Fibroblast of upper back skin (primary cell): ENCODE measurements at regions not wholly inside any gene's neighbourhood (a gene's known extent, or its start where the extent isn't known, plus 50 kb on each side); places are given as distances from the start of the nearest gene placed in this dataset.
"Not testable (repeated sequence)": the region's sequence is repeated elsewhere in the genome, so short reads cannot be mapped to it uniquely, and the experiment has no call there.

Source experiments
- DNase-seq: peaks from one replicate; pipeline ENCODE4 v3.0.0-alpha.2; 2013

- DNase-seq, result no peak
Measured at GRCh38 chr2:175317751-175318150, 136.2 kb upstream of the ATP5MC3 start.

DNA sequence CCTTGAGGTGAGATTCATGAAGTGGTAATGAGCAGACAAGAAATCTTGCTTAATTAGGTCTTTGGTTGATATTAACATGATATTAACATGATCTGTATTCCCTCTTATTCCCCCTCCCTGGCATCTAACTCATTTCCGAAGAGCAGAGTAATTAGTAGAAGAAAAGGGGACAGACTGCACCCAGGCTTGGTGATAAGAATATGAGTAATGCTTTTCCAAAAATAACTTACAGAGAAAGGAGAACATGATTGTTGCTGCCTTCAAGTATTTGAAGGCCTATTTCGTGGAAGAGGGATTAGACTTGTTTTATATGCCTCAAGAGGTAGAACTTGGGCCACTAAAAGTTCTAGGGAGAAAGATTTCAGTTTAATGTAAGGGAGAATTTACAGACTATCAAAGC lies 130.6 kb upstream of the ATP5MC3 start:
- no peak for DNase-seq

GRCh38 chr2:175310813-175311504 lies 129.4 kb upstream of the ATP5MC3 start:
- no peak for DNase-seq

DNA sequence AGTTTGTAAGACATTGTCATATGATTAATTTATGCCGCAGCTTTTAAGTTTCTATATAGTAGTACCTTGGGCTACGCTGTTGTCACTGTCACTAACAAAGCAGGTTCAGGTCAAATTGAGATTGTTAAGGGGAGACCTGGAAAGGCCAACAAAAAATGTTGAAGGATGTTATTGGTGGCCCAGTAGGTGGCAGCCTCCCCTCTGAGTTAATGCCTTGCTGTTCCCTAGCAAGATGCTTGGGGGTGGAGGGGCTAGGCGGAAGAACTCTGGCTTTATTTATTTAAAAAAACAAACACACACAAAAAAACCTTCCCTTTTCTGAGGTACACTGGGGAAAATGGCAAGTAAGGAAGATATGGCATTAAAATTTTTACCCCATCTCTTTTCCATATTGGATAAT lies 128.3 kb upstream of the ATP5MC3 start:
- peak; percentile 2 for DNase-seq

DNA sequence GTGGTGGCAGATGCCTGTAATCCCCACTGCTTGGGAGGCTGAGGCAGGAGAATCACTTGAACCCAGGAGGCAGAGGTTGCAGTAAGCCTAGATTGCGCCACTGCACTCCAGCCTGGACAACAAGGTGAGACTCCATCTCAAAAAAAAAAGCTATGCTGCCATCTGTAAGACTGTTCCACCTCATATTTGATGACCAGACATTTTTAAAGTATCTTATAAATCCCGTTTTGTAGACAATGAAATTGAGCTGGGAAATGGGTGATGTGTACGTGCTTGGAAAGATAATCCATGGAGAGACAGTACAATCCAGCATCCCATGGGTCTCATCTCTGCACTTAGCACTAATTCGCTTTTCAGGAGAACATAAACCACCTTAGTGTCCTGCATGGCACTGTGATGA lies 126.5 kb upstream of the ATP5MC3 start:
- no peak for DNase-seq

DNA sequence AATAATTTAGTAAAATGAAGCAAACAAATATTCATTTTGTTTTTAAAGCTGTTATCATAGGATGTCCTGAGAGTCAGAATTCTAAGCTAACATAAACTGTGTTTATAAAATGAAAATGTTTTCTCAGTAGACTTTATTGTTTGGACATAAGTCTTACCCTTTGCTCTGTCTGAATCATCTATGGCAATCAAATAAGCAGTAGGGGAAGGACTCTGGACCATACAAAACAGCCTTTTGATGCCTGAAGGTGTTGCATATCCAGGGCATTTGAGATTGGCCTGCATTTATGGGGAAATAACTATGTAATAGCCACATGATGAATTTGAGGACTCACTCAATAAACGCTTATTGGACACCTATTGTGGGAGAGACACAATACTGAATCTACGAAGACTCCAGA lies 123.0 kb upstream of the ATP5MC3 start:
- DNase-seq, result no peak

DNA sequence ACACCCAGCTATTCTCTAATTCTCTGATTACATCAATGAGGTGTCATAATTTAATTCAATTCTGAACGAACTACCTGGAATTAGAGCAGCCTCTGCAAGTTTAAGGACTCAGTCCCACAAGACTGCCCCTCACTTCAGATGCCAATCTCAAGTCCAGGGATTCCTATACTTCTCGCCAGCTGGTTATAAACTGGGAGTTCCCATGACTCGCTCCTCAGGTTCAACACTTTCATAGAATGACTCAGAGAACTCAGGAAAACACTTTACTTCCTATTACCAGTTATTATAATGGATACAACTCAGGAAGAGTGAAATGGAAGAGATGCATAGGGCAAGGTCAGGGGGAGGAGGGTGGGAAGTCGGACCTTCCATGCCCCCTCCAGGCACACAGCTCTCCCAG lies 112.3 kb upstream of the ATP5MC3 start:
- DNase-seq, result no peak

GRCh38 chr2:175293195-175293594 lies 111.7 kb upstream of the ATP5MC3 start:
- DNase-seq, result no peak

- DNase-seq, result no peak
Measured at GRCh38 chr2:175282886-175283285, 101.4 kb upstream of the ATP5MC3 start.

DNA sequence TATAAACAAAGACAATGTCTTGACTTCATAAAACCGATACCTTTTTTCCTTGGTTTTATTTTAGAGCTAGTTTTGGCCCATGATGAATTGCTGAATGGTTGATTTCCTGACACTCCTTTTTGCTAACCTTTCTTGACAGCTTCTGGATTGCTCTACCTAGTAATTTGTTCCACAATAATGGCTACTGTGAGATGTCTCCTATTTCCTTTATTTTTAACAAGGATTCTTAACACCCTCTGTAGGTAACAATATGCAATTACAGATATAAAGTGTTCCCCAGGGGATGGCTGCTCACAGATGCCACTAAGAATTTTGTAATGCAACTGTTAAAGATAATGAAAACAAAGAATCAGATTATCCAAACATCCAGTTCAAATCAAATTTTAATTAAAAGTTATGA lies 100.8 kb upstream of the ATP5MC3 start:
- DNase-seq, result peak; percentile 45

GRCh38 chr2:175277772-175278171 lies 96.3 kb upstream of the ATP5MC3 start:
- no peak for DNase-seq

GRCh38 chr2:175275539-175275938 lies 94.0 kb upstream of the ATP5MC3 start:
- DNase-seq, result no peak

DNA sequence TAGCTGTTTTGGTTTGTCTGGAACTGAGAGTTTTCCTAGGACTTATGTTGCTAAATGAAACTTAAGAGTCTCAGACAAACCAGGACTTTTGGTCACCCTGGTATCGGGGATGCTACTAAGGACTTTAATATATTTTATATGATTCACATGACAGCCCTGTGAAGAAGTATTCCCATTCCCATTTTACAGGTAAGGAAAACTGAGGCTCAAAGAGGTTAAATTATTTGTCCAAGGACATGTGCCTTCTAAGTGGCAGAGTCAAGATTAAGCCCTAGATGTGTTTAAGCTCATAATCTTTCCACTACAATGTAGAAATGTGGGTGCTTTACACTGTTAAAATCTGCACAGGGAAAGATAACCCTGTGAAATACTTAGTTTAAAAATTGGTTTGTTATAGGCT lies 77.7 kb upstream of the ATP5MC3 start:
- no peak for DNase-seq

GRCh38 chr2:175256806-175257585 lies 75.5 kb upstream of the ATP5MC3 start:
- DNase-seq, result no peak

GRCh38 chr2:175256391-175256790 lies 74.9 kb upstream of the ATP5MC3 start:
- not testable (repeated sequence) for DNase-seq

DNA sequence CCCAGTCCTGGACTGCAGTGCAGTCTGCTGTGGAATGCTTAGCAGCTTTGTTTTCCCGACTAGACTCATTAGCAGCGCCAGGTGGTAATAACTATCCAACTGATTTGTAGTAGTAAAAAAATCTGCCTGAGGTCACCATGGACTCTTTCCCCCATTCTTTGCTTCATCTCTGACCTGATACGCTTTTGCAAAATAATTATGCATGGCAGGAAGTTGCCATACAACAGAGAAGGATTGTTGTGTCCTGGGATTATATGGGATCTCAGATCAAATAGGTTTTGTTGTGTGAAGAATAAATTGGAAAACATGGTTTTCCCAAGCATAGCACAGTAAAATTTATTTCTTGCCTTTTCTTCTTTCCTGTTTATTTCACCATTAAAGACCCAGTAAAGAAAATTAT lies 72.4 kb upstream of the ATP5MC3 start:
- no peak for DNase-seq

DNA sequence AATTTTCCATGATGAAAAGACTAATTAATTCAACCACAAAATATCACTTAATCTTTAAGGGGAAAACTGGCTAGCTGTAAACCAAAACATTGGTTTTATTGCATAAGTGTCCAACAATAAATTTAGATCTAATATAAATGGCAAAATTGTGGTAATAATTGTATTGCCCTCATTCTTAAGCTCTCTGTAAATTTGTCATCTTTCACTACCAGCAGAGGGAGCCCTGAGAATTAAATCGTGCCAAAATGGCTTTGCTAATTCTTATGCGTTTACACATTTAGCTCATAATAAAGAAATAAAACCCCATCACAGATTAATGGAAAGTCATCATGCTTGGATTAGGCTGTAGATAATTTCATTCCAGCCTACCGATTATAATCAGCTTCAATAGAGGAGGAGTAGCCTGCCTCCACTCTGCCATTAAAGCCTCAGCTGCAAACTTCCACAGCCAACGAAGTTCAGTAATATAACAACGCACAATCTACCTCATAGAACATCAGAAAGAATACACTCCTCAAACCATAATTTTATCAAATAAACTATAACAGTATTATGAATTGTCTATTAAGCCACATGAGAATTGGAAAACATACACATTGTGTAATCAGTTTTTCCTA lies 70.0 kb upstream of the ATP5MC3 start:
- DNase-seq, result peak; percentile 31

- DNase-seq, result no peak
Measured at GRCh38 chr2:175247159-175247558, 65.6 kb upstream of the ATP5MC3 start.

DNA sequence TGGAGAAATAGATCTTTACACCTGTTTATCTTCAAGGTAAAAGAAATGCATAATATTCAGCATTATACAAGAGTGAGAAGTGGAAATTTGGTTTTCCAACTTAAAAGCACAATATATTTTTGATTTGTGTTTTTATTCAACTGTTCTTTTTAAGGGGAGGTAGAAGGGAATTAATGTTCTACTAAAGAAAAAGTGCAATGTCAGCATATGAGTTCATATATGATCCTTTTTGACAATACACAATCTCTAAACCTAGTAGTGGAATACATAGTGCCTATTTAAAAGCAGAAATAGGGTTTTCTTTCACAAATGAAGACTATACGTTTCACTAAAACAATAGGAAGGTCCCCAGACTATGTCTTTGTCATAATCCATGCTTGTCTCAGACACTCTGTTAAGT lies 63.2 kb upstream of the ATP5MC3 start:
- DNase-seq, result no peak

DNA sequence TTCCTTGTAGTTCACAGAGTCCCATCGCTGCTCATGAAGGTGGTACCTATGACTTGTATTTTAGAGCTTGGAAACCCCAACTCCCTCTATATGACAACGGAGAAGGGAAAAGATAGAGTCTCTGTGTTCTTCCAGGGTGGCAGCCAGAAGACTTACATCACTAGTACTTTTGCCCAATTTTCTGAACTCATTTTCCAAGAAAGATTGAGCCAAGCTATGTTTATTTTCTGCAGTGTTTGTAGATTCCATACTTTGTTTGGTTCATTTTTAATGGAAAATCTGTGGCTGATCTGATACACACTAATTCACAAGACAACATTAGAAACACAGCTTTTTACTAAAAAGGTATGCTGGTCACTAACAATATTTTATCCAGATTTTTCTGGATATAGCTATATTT lies 60.2 kb upstream of the ATP5MC3 start:
- DNase-seq, result no peak

- DNase-seq, result not testable (repeated sequence)
Measured at GRCh38 chr2:175240033-175240432, 58.5 kb upstream of the ATP5MC3 start.

DNA sequence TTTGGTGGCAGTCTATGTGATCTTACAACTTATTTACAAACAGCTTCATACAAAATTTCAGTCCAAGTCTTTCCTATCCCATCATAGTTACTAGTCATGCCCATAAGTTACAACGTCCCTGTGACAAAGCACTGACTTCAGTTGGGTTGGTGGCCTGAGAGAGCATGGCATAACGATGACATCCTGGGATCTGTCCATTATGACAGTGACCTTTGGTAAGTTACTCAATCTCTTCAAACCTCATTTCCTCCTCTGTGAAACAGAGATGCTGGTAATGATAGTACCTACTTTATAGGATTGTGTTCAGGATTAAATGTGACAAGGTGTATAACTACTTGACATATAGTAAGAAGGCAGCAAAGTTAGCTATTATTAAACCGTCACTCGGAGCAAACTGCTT lies 55.4 kb upstream of the ATP5MC3 start:
- DNase-seq, result no peak

DNA sequence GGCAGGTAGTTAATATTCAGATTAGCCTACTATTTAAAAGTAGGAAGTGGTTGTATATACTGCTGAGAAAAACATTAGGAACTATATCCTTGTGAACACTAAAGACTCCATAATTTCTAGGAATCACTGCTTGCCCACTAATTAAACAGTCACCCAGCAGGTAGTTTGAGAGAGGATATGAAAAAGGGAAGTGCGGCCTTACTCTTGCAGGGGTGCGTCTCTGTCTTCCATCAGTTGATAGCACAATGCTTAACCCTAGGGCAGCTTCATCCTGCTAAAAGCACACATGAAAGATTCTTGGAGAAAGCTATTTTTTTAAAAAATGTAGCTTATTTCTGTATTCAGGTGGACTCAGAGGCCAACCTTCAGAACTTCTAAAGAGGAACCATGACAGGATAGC lies 53.1 kb upstream of the ATP5MC3 start:
- DNase-seq, result no peak

DNA sequence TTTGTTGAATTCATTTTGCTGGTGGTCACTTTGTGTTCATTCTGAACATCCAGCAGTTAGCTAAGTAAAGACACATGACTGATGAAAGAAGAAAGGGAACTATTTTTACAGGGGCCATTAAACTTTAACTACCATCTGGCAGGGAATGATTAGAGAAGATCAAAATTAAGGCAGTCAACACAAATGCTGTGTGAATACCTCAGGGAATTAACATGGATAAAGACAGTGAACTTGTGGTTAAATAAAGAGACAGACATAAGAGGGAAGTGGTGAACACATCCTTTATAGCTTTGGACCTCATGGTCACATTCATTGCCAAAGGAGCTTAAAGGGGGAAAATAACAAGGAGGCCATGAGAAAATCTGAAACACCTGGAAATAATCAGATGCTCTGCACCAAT lies 52.6 kb upstream of the ATP5MC3 start:
- DNase-seq, result peak; percentile 37
